ENCODE measurements at regions not wholly inside any gene's neighbourhood (a gene's known extent, or its start where the extent isn't known, plus 50 kb on each side); places are given as distances from the start of the nearest gene placed in this dataset.

- Histone ChIP-seq H3F3A (ENCODE audit: insufficient read depth, low read depth) (no peaks in the 10 kb centered on the region), H3K9me3 (ENCODE audit: insufficient read depth, low read depth) (0 out of 2 replicates have a peak, but pooled peaks cover 5% of the 10 kb centered on the region), H2AFZ (no peak overlapping the region), H4K20me1 (ENCODE audit: insufficient read depth) (no peaks in the 10 kb centered on the region), H3K9me2 (ENCODE audit: insufficient read depth) (no peaks in the 10 kb centered on the region), H3K4me1 (replicated peaks; ENCODE audit: insufficient read depth) (no peaks in the 10 kb centered on the region), H3K27me3 (ENCODE audit: insufficient read depth, low read depth) (no peaks in the 10 kb centered on the region), H3K27ac (no peak overlapping the region), H3K79me2 (ENCODE audit: low read depth) (no peaks in the 10 kb centered on the region), H3K36me3 (ENCODE audit: low read depth) (no peaks in the 10 kb centered on the region), H3K4me3 (no peak overlapping the region), H3K4me2 (no peak overlapping the region)
- TF ChIP-seq CTCF (conservative IDR thresholded peaks at IDR 0.05) (no peak), EZH2 (IDR thresholded peaks at IDR 0.05; ENCODE audit: low read depth) (no peak)
- no peak for DNase-seq
- POLR2A ChIA-PET (ENCODE audit: unreplicated experiment) = no interaction called here
- CTCF ChIA-PET = no interaction called here
- intact Hi-C loops (cut with micrococcal nuclease; ENCODE audit: unreplicated experiment) = no loop called here
- BruUV-seq (replicated peaks) = no TSS peak
Measured at GRCh38 chr7:56495165-56495564, 378.9 kb upstream of the NUPR2 start.

- H3K27me3 ChIP-seq (ENCODE audit: insufficient read depth, low read depth) = no peaks in the 10 kb centered on the region
- intact Hi-C loops (cut with micrococcal nuclease; ENCODE audit: unreplicated experiment) = no loop called here
- H3K79me2 ChIP-seq (ENCODE audit: low read depth) = no peaks in the 10 kb centered on the region
- DNase-seq = no peak
- CTCF ChIA-PET = no interaction called here
- H3K36me3 ChIP-seq (ENCODE audit: low read depth) = no peaks in the 10 kb centered on the region
- no peaks in the 10 kb centered on the region for H4K20me1 ChIP-seq (ENCODE audit: insufficient read depth)
- POLR2A ChIA-PET (ENCODE audit: unreplicated experiment) = no interaction called here
- no peaks in the 10 kb centered on the region for H3K9me3 ChIP-seq (ENCODE audit: insufficient read depth, low read depth)
- no peaks in the 10 kb centered on the region for H3K4me1 ChIP-seq (replicated peaks; ENCODE audit: insufficient read depth)
- no peak overlapping the region for H2AFZ ChIP-seq
- BruUV-seq (replicated peaks) = no TSS peak
- H3K9me2 ChIP-seq (ENCODE audit: insufficient read depth) = no peaks in the 10 kb centered on the region
- H3F3A ChIP-seq (ENCODE audit: insufficient read depth, low read depth) = no peaks in the 10 kb centered on the region
- no peak overlapping the region for H3K4me2 ChIP-seq
- no peak overlapping the region for H3K27ac ChIP-seq
- no peak overlapping the region for H3K4me3 ChIP-seq
- no peak for TF ChIP-seq EZH2 (IDR thresholded peaks at IDR 0.05; ENCODE audit: low read depth)
- TF ChIP-seq CTCF (conservative IDR thresholded peaks at IDR 0.05) = no peak
Measured at GRCh38 chr7:56493704-56494450, 377.7 kb upstream of the NUPR2 start.

DNA sequence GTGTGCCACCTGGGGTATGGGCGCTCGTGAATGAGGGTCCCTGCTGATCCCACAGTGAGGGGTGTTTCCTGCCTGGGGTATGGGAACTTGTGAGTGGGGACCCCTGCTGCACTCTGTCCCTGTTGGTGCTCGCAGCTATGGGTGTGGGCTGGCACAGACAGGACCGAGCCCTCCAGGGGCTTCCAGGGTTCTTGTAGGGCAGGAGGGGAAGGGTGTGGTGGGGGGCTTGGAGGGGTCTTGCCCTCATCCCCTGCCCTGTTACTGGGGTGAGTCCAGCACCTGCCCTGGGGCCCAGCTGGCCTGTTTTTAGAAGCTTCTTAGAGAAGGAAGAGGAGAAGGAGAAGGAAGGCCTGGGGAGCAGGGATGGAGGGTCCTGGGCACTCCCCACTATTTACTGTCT is 377.0 kb upstream of the NUPR2 start:
- intact Hi-C loops (cut with micrococcal nuclease; ENCODE audit: unreplicated experiment) = no loop called here
- H2AFZ ChIP-seq = no peak overlapping the region
- H3K36me3 ChIP-seq (ENCODE audit: low read depth) = no peaks in the 10 kb centered on the region
- no peaks in the 10 kb centered on the region for H3K4me1 ChIP-seq (replicated peaks; ENCODE audit: insufficient read depth)
- no peak overlapping the region for H3K27ac ChIP-seq
- no peaks in the 10 kb centered on the region for H3K27me3 ChIP-seq (ENCODE audit: insufficient read depth, low read depth)
- DNase-seq = no peak
- H4K20me1 ChIP-seq (ENCODE audit: insufficient read depth) = no peaks in the 10 kb centered on the region
- H3K4me2 ChIP-seq = no peak overlapping the region
- H3F3A ChIP-seq (ENCODE audit: insufficient read depth, low read depth) = no peaks in the 10 kb centered on the region
- H3K79me2 ChIP-seq (ENCODE audit: low read depth) = no peaks in the 10 kb centered on the region
- TF ChIP-seq CTCF (conservative IDR thresholded peaks at IDR 0.05) (no peak), EZH2 (IDR thresholded peaks at IDR 0.05; ENCODE audit: low read depth) (no peak)
- H3K4me3 ChIP-seq = no peak overlapping the region
- H3K9me2 ChIP-seq (ENCODE audit: insufficient read depth) = no peaks in the 10 kb centered on the region
- no TSS peak for BruUV-seq (replicated peaks)
- POLR2A ChIA-PET (ENCODE audit: unreplicated experiment) = no interaction called here
- no peaks in the 10 kb centered on the region for H3K9me3 ChIP-seq (ENCODE audit: insufficient read depth, low read depth)
- CTCF ChIA-PET = no interaction called here

All from PC-9 (cell line).